ENCODE measurements at regions not wholly inside any gene's neighbourhood (a gene's known extent, or its start where the extent isn't known, plus 50 kb on each side); places are given as distances from the start of the nearest gene placed in this dataset.
A peak's percentile ranks its signal among the peaks of the same experiment; 100 is the strongest.

DNA sequence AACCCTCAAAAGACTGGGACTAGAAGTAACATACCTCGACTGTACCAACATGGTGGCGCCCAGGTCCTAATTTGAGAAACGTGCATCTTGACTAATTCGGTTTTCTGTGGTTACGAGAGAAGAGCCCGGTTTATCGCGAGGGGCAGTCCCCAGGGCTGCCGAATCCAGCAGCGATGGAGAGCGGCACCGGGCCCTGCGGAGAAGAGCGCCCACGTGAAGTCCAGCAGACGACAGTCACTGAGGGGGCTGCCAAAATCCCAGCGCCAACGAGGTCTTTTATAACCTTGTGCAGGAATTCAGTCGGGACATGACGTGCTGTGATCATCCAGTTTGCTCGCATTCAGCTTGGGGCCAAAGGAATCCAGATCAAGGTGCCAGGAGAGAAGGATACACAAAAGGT lies 187.5 kb upstream of the SLITRK2 start:
- no peak for ATAC-seq
- Histone ChIP-seq H3K36me3 (no peaks in the 10 kb centered on the region), H3K27ac (no peak overlapping the region), H3K27me3 (no peaks in the 10 kb centered on the region), H3K9me3 (no peaks in the 10 kb centered on the region), H3K4me3 (no peak overlapping the region), H3K4me1 (no peaks in the 10 kb centered on the region)
- no peak for TF ChIP-seq POLR2A (IDR thresholded peaks at IDR 0.05)
- no peak for TF ChIP-seq EP300 (IDR thresholded peaks at IDR 0.05)
- no peak for TF ChIP-seq POLR2AphosphoS5 (IDR thresholded peaks at IDR 0.05)
- TF ChIP-seq, protein P1, sequence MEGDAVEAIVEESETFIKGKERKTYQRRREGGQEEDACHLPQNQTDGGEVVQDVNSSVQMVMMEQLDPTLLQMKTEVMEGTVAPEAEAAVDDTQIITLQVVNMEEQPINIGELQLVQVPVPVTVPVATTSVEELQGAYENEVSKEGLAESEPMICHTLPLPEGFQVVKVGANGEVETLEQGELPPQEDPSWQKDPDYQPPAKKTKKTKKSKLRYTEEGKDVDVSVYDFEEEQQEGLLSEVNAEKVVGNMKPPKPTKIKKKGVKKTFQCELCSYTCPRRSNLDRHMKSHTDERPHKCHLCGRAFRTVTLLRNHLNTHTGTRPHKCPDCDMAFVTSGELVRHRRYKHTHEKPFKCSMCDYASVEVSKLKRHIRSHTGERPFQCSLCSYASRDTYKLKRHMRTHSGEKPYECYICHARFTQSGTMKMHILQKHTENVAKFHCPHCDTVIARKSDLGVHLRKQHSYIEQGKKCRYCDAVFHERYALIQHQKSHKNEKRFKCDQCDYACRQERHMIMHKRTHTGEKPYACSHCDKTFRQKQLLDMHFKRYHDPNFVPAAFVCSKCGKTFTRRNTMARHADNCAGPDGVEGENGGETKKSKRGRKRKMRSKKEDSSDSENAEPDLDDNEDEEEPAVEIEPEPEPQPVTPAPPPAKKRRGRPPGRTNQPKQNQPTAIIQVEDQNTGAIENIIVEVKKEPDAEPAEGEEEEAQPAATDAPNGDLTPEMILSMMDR (IDR thresholded peaks at IDR 0.05): no peak
- 74 to 89% methylated on average over 5 to 13 of the region's 21 CpGs for WGBS, 2 donors (ENCODE audit: low coverage in 1 of 2)

DNA sequence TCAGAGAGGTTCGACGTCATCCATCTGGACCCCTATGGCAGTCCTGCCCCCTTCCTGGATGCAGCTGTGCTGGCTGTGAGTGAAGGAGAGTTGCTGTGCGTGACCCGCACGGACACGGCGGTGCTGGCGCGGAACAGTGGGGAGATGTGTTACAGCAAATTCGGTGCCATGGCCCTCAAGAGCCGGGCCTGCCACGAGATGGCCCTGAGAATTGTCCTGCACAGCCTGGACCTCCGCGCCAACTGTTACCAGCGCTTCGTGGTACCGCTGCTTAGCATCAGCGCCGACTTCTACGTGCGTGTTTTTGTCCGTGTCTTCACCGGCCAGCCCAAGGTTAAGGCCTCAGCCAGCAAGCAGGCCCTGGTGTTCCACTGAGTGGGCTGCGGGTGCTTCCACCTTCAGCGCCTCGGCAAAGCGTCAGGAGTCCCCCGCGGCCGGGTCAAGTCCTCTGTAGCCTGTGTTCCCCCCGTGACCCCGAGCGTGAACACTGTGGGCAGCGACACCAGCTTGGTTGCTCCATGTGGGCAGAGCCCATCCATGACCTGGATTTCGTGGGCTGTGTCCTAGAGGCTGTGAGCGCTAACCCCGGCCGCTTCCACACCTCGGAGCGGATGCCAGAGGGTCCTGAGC lies 186.7 kb upstream of the SLITRK2 start:
- H3K4me3 ChIP-seq: no peak overlapping the region
- TF ChIP-seq POLR2AphosphoS5 (IDR thresholded peaks at IDR 0.05) (no peak), EP300 (IDR thresholded peaks at IDR 0.05) (no peak), POLR2A (IDR thresholded peaks at IDR 0.05) (no peak)
- TF ChIP-seq, protein P1 (IDR thresholded peaks at IDR 0.05): no peak
- no peaks in the 10 kb centered on the region for H3K36me3 ChIP-seq
- H3K9me3 ChIP-seq: no peaks in the 10 kb centered on the region
- no peak overlapping the region for H3K27ac ChIP-seq
- no peaks in the 10 kb centered on the region for H3K4me1 ChIP-seq
- ATAC-seq: peak; percentile 19
- whole genome bisulfite sequencing, 2 donors (ENCODE audit: low coverage in 1 of 2): 80 to 92% methylated on average over 1 to 5 of the region's 40 CpGs
- H3K27me3 ChIP-seq: no peaks in the 10 kb centered on the region

DNA sequence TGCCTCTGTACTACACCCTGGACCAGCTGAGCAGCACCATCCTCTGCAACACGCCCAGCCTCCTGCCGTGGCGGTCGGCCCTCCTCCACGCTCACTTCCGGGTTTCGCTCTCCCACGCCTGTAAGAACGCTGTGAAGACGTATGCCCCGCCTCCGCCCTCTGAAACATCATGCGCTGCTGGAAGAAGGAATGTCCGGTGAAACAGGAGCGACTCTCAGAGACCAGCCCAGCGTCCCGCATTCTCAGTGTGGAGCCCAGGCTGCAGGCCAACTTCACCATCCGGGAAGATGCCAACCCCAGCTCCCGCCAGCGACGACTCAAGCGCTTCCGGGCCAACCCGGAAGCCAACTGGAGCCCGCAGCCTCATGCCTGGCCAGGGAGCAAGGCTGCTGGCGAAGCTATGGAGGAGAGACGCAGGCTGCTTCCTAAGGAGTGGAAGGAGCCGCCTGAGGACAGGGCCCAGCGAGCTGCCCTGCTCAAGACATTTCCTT lies 186.1 kb upstream of the SLITRK2 start:
- 100% methylated on average over 2 of the region's 29 CpGs; no CpG with 5 or more reads in 1 of the 2 donors for WGBS, 2 donors (ENCODE audit: low coverage in 1 of 2)

DNA sequence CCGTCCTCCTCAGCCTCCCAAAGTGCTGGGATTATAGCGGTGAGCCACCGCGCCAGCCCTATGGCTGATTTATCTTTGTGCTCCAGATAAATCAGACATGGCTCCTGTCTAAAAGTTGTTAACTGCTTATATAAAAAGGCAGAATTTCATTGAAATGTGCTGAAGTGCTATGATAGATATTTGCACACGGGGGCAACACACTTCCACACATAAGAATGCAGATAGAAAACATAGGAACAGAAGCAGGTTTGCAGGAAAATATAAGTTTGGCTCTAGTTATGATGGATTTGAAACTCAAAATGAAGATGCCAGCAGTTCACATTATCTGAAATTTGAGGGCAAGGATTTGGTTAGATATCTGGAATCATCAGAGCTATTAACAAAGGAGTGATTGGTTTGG lies 163.1 kb upstream of the SLITRK2 start:
- ATAC-seq: no peak
- Histone ChIP-seq H3K27ac (no peak overlapping the region), H3K4me3 (no peak overlapping the region), H3K9me3 (no peaks in the 10 kb centered on the region), H3K27me3 (no peaks in the 10 kb centered on the region), H3K36me3 (no peaks in the 10 kb centered on the region), H3K4me1 (no peaks in the 10 kb centered on the region)
- no peak for TF ChIP-seq EP300 (IDR thresholded peaks at IDR 0.05)
- TF ChIP-seq, protein P1 (IDR thresholded peaks at IDR 0.05): no peak
- no peak for TF ChIP-seq POLR2AphosphoS5 (IDR thresholded peaks at IDR 0.05)
- no peak for TF ChIP-seq POLR2A (IDR thresholded peaks at IDR 0.05)
- WGBS, 2 donors (ENCODE audit: low coverage in 1 of 2): 20 to 72% methylated on average over 1 to 3 of the region's 5 CpGs

More for the DNA sequence above, 186.1 kb upstream of the SLITRK2 start:
- no peaks in the 10 kb centered on the region for H3K36me3 ChIP-seq
- no peak for TF ChIP-seq POLR2A (IDR thresholded peaks at IDR 0.05)
- TF ChIP-seq POLR2AphosphoS5 (IDR thresholded peaks at IDR 0.05): no peak
- no peak for TF ChIP-seq EP300 (IDR thresholded peaks at IDR 0.05)
- TF ChIP-seq, protein P1 (IDR thresholded peaks at IDR 0.05): no peak
- H3K4me1 ChIP-seq: no peaks in the 10 kb centered on the region
- no peak overlapping the region for H3K4me3 ChIP-seq
- no peaks in the 10 kb centered on the region for H3K27me3 ChIP-seq
- H3K9me3 ChIP-seq: no peaks in the 10 kb centered on the region
- H3K27ac ChIP-seq: no peak overlapping the region
- no peak for ATAC-seq

DNA sequence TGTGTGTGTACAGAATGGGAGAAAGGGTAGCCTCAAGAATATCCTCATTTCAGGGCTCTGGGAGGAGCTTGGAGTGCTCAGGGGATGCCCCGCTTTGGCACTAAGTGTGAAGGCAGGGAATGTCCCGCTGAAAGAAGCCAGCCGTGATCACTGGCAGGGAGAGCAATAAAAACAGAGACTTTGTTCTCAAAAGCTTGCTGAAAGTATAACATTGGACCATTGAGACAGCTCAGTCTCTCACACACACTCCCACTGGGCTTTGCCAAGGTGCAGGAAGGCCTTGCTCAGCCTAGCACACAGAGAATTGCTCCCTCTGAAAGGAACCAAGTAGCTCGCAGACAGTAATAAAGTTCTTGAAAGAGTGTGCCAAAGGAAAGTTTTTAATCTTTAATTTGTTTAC lies 143.8 kb upstream of the SLITRK2 start:
- no peaks in the 10 kb centered on the region for H3K27me3 ChIP-seq
- 82% methylated on average over 2 of the region's 4 CpGs; no CpG with 5 or more reads in 1 of the 2 donors for WGBS, 2 donors (ENCODE audit: low coverage in 1 of 2)
- H3K36me3 ChIP-seq: no peaks in the 10 kb centered on the region
- TF ChIP-seq POLR2A (IDR thresholded peaks at IDR 0.05) (no peak), POLR2AphosphoS5 (IDR thresholded peaks at IDR 0.05) (no peak), EP300 (IDR thresholded peaks at IDR 0.05) (no peak)
- TF ChIP-seq, protein P1 (IDR thresholded peaks at IDR 0.05): no peak
- ATAC-seq: no peak
- H3K4me1 ChIP-seq: no peaks in the 10 kb centered on the region
- H3K4me3 ChIP-seq: no peak overlapping the region
- no peaks in the 10 kb centered on the region for H3K9me3 ChIP-seq
- no peak overlapping the region for H3K27ac ChIP-seq
